ENCODE measurements at regions not wholly inside any gene's neighbourhood (a gene's known extent, or its start where the extent isn't known, plus 50 kb on each side); places are given as distances from the start of the nearest gene placed in this dataset.
A peak's percentile ranks its signal among the peaks of the same experiment; 100 is the strongest.

DNA sequence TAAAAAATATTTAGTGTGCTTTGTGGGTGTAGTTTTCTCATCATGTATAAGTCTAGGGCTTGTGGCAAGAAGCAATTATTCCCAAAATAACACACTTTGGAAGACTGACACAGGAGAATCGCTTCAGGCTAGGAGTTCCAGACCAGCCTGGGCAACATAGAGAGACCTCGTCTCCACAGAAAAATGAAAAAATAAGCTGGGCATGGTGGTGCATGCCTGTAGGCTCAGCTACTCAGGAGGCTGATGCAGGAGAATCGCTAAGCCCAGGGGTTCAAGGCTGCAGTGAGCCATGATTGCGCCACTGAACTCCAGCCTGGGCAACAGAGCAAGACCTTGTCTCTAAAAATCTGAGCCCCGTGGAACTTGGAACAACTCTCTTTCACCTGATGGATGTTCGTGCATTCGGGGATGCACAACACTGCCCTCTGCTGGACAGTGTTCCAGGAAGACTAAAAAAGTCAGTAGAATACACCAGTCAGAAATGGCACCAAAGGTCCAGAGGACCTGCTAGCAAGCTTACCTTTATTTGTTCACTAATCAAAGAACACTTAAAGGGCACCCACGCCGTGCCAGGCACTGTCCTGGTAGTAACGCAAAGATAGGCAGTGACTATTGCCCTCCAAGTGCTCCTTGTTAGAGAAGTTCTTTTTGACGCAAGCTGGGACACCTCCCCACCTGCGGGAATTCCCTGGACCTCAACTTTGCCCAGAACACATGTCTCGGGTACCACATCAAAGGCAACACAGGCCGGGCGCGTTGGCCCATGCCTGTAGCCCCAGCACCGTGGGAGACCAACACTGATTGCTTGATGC, 81.9 kb upstream of the CALN1 start:
- H3K27me3 Mint-ChIP-seq (ENCODE audit: low read depth): peaks cover 7% of the 10 kb centered on the region
- peak; percentile 86 for TF ChIP-seq CTCF (IDR thresholded peaks at IDR 0.05)

DNA sequence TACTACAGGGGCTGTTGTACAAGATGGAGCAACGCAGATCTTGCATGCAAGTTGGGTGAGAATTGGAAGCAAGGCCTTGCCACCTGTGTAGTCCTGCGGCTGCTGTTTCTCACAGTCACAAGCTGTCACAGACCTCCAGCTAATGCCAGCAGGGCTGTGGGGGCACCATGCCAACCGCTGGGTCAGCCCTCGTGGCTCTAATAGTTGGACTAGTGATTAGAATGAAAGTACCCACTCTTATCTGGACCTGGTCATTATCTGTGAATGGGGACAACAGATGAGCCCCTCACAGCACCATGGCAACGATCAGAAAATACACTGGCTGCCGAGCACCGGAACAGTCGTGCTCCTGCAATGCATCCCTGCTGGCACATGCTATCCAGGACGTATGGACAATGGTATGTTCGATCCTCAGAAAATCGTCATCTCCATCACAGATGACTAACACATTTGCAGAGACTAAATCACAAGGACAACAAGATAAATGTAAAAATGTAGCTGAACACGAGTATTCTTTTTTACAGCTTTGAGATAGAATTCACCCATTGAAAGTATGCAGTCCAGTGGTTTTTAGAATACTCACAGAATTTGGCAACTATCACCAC, 80.4 kb upstream of the CALN1 start:
- Mint-ChIP-seq H3K36me3 (ENCODE audit: low read depth) (peaks cover 4% of the 10 kb centered on the region), H3K4me1 (ENCODE audit: low read depth) (no peaks in the 10 kb centered on the region), H3K4me3 (ENCODE audit: unreplicated experiment) (no peak overlapping the region), H3K9me3 (ENCODE audit: low read depth) (peaks cover 5% of the 10 kb centered on the region), H3K27me3 (ENCODE audit: low read depth) (peaks cover 9% of the 10 kb centered on the region), H3K27ac (ENCODE audit: unreplicated experiment) (no peak overlapping the region)
- DNase-seq (ENCODE audit: low spot score): no peak
- TF ChIP-seq CTCF (IDR thresholded peaks at IDR 0.05): no peak

More for the DNA sequence above, 81.9 kb upstream of the CALN1 start:
- DNase-seq (ENCODE audit: low spot score): no peak
- Mint-ChIP-seq H3K4me1 (ENCODE audit: low read depth) (no peaks in the 10 kb centered on the region), H3K4me3 (ENCODE audit: unreplicated experiment) (no peak overlapping the region), H3K27ac (ENCODE audit: unreplicated experiment) (no peak overlapping the region), H3K9me3 (ENCODE audit: low read depth) (peaks cover 13% of the 10 kb centered on the region), H3K36me3 (ENCODE audit: low read depth) (peaks cover 8% of the 10 kb centered on the region)

- no peak for DNase-seq (ENCODE audit: low spot score)
- Mint-ChIP-seq H3K27ac (ENCODE audit: unreplicated experiment) (no peak overlapping the region), H3K4me3 (ENCODE audit: unreplicated experiment) (no peak overlapping the region), H3K9me3 (ENCODE audit: low read depth) (no peaks in the 10 kb centered on the region), H3K27me3 (ENCODE audit: low read depth) (peaks cover 9% of the 10 kb centered on the region), H3K36me3 (ENCODE audit: low read depth) (no peaks in the 10 kb centered on the region), H3K4me1 (ENCODE audit: low read depth) (no peaks in the 10 kb centered on the region)
- no peak for TF ChIP-seq CTCF (IDR thresholded peaks at IDR 0.05)
Observed at GRCh38 chr7:72490301-72490700, 78.2 kb upstream of the CALN1 start.

DNA sequence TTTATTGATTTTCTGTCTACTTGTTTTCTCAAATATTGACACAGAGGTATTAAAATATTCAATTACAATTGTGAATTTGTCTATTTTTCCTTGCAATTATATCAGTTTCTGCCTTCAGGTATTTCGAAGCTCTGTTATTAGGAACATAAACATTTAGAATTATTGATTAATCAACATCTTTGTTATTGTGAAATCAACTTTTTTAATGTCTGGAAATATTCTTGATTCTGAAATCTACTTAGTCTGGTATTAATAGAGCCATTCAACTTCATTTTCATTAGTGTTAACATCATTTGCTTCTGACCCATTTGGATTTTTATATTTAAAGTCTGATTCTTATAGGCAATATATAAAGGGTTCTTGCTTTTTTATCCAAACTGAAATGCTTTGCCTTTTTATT, 69.8 kb upstream of the CALN1 start:
- H3K36me3 Mint-ChIP-seq (ENCODE audit: low read depth): peaks cover 2% of the 10 kb centered on the region
- DNase-seq (ENCODE audit: low spot score): no peak
- no peak overlapping the region for H3K4me3 Mint-ChIP-seq (ENCODE audit: unreplicated experiment)
- peaks cover 21% of the 10 kb centered on the region for H3K27me3 Mint-ChIP-seq (ENCODE audit: low read depth)
- no peaks in the 10 kb centered on the region for H3K4me1 Mint-ChIP-seq (ENCODE audit: low read depth)
- H3K9me3 Mint-ChIP-seq (ENCODE audit: low read depth): peaks cover 8% of the 10 kb centered on the region
- TF ChIP-seq CTCF (IDR thresholded peaks at IDR 0.05): no peak
- H3K27ac Mint-ChIP-seq (ENCODE audit: unreplicated experiment): no peak overlapping the region

DNA sequence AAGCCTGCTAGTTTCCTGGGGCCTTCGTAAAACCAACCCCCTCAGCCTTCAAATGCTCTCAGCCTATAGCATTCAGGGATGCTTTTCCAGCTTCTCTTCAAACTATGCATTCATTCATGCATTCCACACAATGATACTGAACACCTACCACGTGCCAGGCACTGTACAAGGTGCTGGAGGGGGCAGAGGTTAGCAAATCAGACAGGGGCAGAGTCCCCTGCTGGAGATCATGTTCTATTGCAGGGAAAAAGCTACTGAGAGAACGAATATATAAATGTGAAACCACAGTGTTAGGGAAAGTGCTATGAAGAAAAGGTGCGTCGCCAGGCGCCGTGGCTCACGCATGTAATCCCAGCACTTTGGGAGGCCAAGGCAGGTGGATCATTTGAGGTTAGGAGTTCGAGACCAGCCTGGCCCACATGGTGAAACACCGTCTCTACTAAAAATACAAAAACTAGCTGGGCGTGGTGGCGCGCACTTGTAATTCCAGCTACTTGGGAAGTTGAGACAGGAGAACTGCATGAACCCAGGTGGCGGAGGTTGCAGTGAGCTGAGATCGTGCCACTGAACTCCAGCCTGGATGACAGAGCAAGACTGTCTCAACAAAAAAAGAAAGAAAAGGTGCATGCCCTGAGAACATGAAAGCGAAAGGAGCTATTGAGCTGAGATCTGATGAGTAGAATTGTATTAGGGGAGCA, 64.6 kb upstream of the CALN1 start:
- no peaks in the 10 kb centered on the region for H3K36me3 Mint-ChIP-seq (ENCODE audit: low read depth)
- peaks cover 7% of the 10 kb centered on the region for H3K27me3 Mint-ChIP-seq (ENCODE audit: low read depth)
- no peak overlapping the region for H3K27ac Mint-ChIP-seq (ENCODE audit: unreplicated experiment)
- no peaks in the 10 kb centered on the region for H3K4me1 Mint-ChIP-seq (ENCODE audit: low read depth)
- TF ChIP-seq CTCF (IDR thresholded peaks at IDR 0.05): peak; percentile 31
- DNase-seq (ENCODE audit: low spot score): no peak
- no peak overlapping the region for H3K4me3 Mint-ChIP-seq (ENCODE audit: unreplicated experiment)
- H3K9me3 Mint-ChIP-seq (ENCODE audit: low read depth): peaks cover 12% of the 10 kb centered on the region
